SU-DHL-6 (cell line): ENCODE measurements at regions not wholly inside any gene's neighbourhood (a gene's known extent, or its start where the extent isn't known, plus 50 kb on each side); places are given as distances from the start of the nearest gene placed in this dataset.

Experiments used
- H2AFZ ChIP-seq: fragments of 200-600 bp; sonication (generic); 2 replicates; pipeline ENCODE4 v1.6.1; 2014; ENCODE audit warnings: low read depth, mild to moderate bottlenecking, moderate library complexity, mixed read lengths, antibody characterized with exemption, low read length; ENCODE audit not compliant: severe bottlenecking
- H3F3A ChIP-seq: fragments of 200-600 bp; shearing (Covaris generic); 2 replicates; pipeline ENCODE4 v1.6.0; 2016; ENCODE audit warnings: antibody characterized with exemption, mild to moderate bottlenecking; ENCODE audit not compliant: insufficient read depth
- H3K27ac ChIP-seq: fragments of 200-600 bp; sonication (generic); 2 replicates; pipeline ENCODE4 v1.5.1; 2016; ENCODE audit warnings: low read depth, mild to moderate bottlenecking, low read length, moderate library complexity, mixed read lengths
- H3K27me3 ChIP-seq: fragments of 200-600 bp; sonication (generic), shearing (Covaris generic); 2 replicates; pipeline ENCODE4 v1.6.0; 2014; ENCODE audit warnings: mild to moderate bottlenecking, low read length
- H3K36me3 ChIP-seq: fragments of 200-600 bp; sonication (generic); 2 replicates; pipeline ENCODE4 v1.6.1; 2014; ENCODE audit warnings: mild to moderate bottlenecking, low read length, mixed read lengths
- H3K4me2 ChIP-seq: fragments of 300-600, 200-600 bp; shearing (Covaris generic), sonication (generic); 2 replicates; pipeline ENCODE4 v1.6.0; 2014; ENCODE audit warnings: low read length, low read depth, mild to moderate bottlenecking; ENCODE audit not compliant: poor library complexity, severe bottlenecking
- H3K4me3 ChIP-seq: fragments of 200-600 bp; sonication (generic); 2 replicates; pipeline ENCODE4 v1.5.1; 2014; ENCODE audit warnings: antibody characterized with exemption, low read length, mild to moderate bottlenecking, mixed read lengths; ENCODE audit not compliant: insufficient read depth, poor library complexity, severe bottlenecking
- H3K79me2 ChIP-seq: fragments of 200-600 bp; sonication (generic); 2 replicates; pipeline ENCODE4 v1.6.1; 2014; ENCODE audit warnings: mild to moderate bottlenecking, low read length, moderate library complexity; ENCODE audit not compliant: insufficient read depth
- H3K9ac ChIP-seq: fragments of 200-600 bp; sonication (generic); 2 replicates; pipeline ENCODE4 v1.7.0; 2014; ENCODE audit warnings: mild to moderate bottlenecking, low read length
- H3K9me2 ChIP-seq: fragments of 200-600 bp; sonication (generic); replicated peaks from 2 replicates; pipeline ENCODE4 v1.6.1; 2014; ENCODE audit warnings: low read length; ENCODE audit not compliant: insufficient read depth
- H3K9me3 ChIP-seq: fragments of 200-600 bp; sonication (generic); 2 replicates; pipeline ENCODE4 v1.6.1; 2014; ENCODE audit warnings: low read length, mixed read lengths; ENCODE audit not compliant: insufficient read depth
- H4K20me1 ChIP-seq: fragments of 200-600 bp; sonication (generic); 2 replicates; pipeline ENCODE4 v1.6.1; 2014; ENCODE audit warnings: low read depth, mild to moderate bottlenecking, antibody characterized with exemption, low read length, moderate library complexity, mixed read lengths
- EZH2phosphoT487 ChIP-seq: fragments of 200-600 bp; sonication (generic), shearing (Covaris generic); conservative IDR thresholded peaks from 2 replicates; pipeline ENCODE4 v1.6.1; 2018; ENCODE audit warnings: mild to moderate bottlenecking, antibody characterized with exemption, low read length, moderate library complexity, mixed read lengths
- TF ChIP-seq, protein P1 (sequence below): fragments of 200-600 bp; sonication (generic); IDR thresholded peaks from one replicate; pipeline ENCODE4 v1.5.1; 2017; ENCODE audit warnings: antibody characterized with exemption, mild to moderate bottlenecking, low read length, moderate library complexity; ENCODE audit not compliant: insufficient read depth, poor library complexity, severe bottlenecking

DNA sequence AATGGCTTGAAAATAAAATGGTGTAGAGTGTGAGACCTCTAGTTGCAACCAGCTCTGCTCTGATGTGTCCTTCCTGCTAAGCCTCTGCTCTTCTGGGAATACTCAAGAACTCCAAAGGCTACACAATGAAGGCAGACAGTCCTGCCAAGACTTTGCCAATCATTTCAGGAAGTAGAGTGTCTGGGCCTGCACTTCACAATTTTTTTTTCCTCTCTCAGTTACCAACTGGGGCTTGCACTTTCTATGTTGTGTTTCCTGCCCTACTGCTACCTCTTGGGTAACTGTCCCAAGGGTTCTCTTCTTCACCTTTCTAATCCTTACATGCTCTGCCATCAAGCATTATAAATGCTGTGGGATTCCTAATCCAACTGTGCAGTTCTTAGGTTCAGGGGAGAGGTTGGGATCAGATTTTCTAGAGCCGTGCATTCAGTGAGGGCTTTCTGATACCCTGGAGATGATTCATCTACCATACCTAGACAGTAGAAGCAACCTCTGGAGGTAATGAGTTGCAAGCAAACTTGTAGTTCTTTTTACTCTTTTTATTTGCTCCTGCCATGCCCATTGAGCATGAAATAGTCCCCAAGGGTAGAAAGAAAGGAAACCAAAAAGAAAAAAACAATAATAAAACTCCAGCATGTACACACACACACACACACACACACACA lies 365.9 kb downstream of the MLLT3 start:
- Histone ChIP-seq H3K4me3 (no peak overlapping the region), H3K9me3 (no peaks in the 10 kb centered on the region), H3F3A (no peaks in the 10 kb centered on the region), H3K27me3 (no peaks in the 10 kb centered on the region), H4K20me1 (no peaks in the 10 kb centered on the region), H3K4me2 (no peak overlapping the region), H2AFZ (no peak overlapping the region), H3K9ac (no peak overlapping the region), H3K36me3 (no peaks in the 10 kb centered on the region), H3K27ac (no peak overlapping the region), H3K9me2 (no peaks in the 10 kb centered on the region), H3K79me2 (no peaks in the 10 kb centered on the region)
- TF ChIP-seq, protein P1, sequence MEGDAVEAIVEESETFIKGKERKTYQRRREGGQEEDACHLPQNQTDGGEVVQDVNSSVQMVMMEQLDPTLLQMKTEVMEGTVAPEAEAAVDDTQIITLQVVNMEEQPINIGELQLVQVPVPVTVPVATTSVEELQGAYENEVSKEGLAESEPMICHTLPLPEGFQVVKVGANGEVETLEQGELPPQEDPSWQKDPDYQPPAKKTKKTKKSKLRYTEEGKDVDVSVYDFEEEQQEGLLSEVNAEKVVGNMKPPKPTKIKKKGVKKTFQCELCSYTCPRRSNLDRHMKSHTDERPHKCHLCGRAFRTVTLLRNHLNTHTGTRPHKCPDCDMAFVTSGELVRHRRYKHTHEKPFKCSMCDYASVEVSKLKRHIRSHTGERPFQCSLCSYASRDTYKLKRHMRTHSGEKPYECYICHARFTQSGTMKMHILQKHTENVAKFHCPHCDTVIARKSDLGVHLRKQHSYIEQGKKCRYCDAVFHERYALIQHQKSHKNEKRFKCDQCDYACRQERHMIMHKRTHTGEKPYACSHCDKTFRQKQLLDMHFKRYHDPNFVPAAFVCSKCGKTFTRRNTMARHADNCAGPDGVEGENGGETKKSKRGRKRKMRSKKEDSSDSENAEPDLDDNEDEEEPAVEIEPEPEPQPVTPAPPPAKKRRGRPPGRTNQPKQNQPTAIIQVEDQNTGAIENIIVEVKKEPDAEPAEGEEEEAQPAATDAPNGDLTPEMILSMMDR = no peak
- no peak for TF ChIP-seq EZH2phosphoT487

DNA sequence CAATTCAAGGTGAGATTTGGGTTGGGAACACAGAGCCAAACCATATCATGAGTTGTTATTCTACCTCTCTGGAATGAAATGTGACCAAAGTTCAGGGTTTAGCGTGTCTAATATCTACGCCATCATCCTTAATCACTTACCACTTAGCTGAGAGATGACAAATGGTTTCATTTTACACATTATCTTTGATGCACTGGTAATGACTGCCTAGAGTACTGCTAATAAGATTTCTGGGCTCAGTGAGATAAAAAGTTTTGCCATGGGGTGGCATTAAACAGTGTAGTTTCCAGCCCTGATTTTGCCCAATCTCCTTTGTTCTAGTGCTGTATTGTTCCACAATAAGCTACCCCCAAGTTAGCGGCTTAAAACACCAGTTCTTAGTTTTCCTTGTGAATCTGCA lies 367.2 kb downstream of the MLLT3 start:
- no peaks in the 10 kb centered on the region for H4K20me1 ChIP-seq
- TF ChIP-seq, protein P1 = no peak
- no peak for TF ChIP-seq EZH2phosphoT487
- H3K36me3 ChIP-seq = no peaks in the 10 kb centered on the region
- H3K4me2 ChIP-seq = no peak overlapping the region
- H3K27ac ChIP-seq = no peak overlapping the region
- H3K27me3 ChIP-seq = no peaks in the 10 kb centered on the region
- no peaks in the 10 kb centered on the region for H3K79me2 ChIP-seq
- no peak overlapping the region for H2AFZ ChIP-seq
- H3K9me2 ChIP-seq = no peaks in the 10 kb centered on the region
- H3K4me3 ChIP-seq = no peak overlapping the region
- no peaks in the 10 kb centered on the region for H3K9me3 ChIP-seq
- H3F3A ChIP-seq = no peaks in the 10 kb centered on the region
- H3K9ac ChIP-seq = no peak overlapping the region

DNA sequence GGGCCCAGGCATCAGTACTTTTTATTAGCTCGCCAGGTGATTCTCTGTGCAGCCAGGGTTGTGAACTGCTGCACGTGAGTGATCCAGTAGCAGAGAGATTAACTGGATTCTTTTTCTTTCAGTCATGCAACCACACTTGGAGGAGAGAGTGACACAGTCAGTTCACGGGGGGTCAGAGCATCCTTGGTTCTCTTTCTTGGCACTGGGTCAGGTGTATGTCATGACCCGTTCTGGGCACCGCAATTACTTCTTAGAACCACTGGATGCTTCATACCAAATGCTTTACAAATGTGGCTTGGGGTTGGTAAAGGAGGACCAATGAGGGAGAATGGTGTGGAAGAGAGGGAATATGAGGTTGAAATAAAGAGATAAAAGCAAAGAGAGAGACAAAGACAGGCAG lies 368.7 kb downstream of the MLLT3 start:
- H3K9ac ChIP-seq = no peak overlapping the region
- H3K36me3 ChIP-seq = no peaks in the 10 kb centered on the region
- H3K27me3 ChIP-seq = no peaks in the 10 kb centered on the region
- H3K4me3 ChIP-seq = no peak overlapping the region
- no peaks in the 10 kb centered on the region for H3F3A ChIP-seq
- no peaks in the 10 kb centered on the region for H3K9me3 ChIP-seq
- H3K79me2 ChIP-seq = no peaks in the 10 kb centered on the region
- TF ChIP-seq, protein P1 = no peak
- TF ChIP-seq EZH2phosphoT487 = no peak
- H3K27ac ChIP-seq = no peak overlapping the region
- H3K4me2 ChIP-seq = no peak overlapping the region
- H3K9me2 ChIP-seq = no peaks in the 10 kb centered on the region
- H2AFZ ChIP-seq = no peak overlapping the region
- no peaks in the 10 kb centered on the region for H4K20me1 ChIP-seq

DNA sequence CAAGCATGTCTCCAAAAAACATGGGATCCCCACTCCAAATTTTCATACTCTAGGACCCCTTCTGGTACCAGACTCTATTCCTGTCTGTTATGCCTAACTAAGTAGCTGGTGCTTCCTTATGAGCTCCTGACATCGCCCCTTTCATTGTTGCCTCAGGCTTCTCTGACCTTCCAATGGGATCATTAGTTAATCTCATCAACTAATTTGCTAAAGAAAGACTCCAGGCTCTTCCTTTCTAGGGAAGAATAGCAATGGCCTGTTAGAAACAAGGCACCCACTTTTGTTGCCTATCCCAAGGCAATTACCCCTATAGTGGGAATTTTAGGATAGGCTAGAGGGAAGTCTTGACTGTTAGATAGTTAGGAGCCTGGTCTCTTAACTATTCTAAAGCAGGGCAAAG lies 369.5 kb downstream of the MLLT3 start:
- H3K27me3 ChIP-seq = no peaks in the 10 kb centered on the region
- no peak overlapping the region for H2AFZ ChIP-seq
- no peak for TF ChIP-seq EZH2phosphoT487
- TF ChIP-seq, protein P1 = no peak
- no peak overlapping the region for H3K4me3 ChIP-seq
- H4K20me1 ChIP-seq = no peaks in the 10 kb centered on the region
- H3F3A ChIP-seq = no peaks in the 10 kb centered on the region
- H3K4me2 ChIP-seq = no peak overlapping the region
- no peaks in the 10 kb centered on the region for H3K9me2 ChIP-seq
- H3K9ac ChIP-seq = no peak overlapping the region
- H3K27ac ChIP-seq = no peak overlapping the region
- no peaks in the 10 kb centered on the region for H3K9me3 ChIP-seq
- H3K36me3 ChIP-seq = no peaks in the 10 kb centered on the region
- H3K79me2 ChIP-seq = no peaks in the 10 kb centered on the region
